OCI-LY3 (cell line): ENCODE measurements at regions not wholly inside any gene's neighbourhood (a gene's known extent, or its start where the extent isn't known, plus 50 kb on each side); places are given as distances from the start of the nearest gene placed in this dataset.

Source experiments
- CTCF ChIP-seq: fragments of 200-600, 300-600 bp; sonication (generic); IDR thresholded peaks from 2 replicates; pipeline ENCODE4 v1.5.1; 2014; ENCODE audit warnings: antibody characterized with exemption, low read length, low read depth
- EZH2phosphoT487 ChIP-seq: fragments of 200-600 bp; shearing (Covaris generic); IDR thresholded peaks from 2 replicates; pipeline ENCODE4 v1.6.1; 2018; ENCODE audit warnings: antibody characterized with exemption, mixed run types, low read depth

- TF ChIP-seq CTCF (no peak), EZH2phosphoT487 (no peak)
Observed at GRCh38 chrX:109922190-109922589, 80.7 kb upstream of the TMEM164 start.
